ENCODE measurements at regions not wholly inside any gene's neighbourhood (a gene's known extent, or its start where the extent isn't known, plus 50 kb on each side); places are given as distances from the start of the nearest gene placed in this dataset.

DNA sequence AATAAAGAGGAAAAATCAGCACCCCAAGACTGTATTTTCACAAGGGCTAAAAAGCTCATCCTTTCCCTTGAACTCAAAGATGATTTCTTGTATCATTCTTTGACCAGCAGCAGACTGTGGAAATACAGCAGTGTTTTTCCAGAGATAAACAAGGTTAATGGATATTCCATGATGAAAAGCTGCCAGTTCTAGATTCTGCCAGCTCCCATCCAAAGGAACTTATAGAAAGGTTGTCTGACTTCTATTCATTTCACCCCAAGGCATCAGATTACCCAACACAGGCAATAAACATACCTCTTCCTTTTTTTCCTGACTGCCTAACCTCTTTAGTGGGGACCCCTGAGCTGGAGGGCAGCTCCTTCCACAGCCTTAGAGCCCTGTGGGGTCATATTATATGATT lies 375.8 kb upstream of the THBS1 start:
- DNase-seq (ENCODE audit: low read depth): no peak

DNA sequence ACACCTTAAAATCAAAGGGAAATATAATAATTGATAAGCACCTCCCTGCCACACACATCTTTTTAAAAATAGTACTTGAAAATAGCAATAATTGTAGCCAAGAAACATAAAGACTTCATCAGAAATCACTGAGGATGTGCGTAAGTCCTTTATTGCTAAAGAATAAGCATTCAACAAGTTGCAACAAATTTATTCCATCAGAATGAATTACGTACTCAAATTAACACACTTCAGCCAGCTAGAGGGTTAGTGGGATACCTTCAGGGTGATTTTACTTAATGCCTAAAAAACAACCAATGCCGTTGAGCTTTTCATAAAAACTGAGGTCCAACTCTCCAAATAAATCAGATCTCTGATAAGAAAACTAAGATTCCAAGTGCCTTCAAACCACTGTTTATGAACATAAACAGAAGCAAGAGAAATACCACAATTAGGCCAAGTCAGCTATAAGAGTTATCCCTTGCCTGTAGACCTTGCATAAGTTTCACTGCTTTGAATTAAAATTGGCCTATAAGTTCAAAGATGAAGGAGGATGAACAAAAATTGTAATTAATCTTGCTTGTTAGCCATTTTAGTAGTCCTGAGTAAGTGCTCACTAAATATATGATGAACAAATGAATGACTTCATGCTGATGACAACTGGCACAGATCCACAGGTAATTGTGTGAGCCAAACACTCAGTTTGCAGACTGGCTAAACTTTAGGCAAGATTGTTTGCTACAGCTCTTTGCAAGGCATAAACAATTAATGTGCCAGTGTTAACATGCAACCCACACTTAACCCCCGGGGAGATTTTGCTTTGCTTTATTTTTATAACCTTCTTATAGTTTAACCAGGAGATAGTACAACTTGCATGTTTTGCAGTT lies 375.1 kb upstream of the THBS1 start:
- DNase-seq (ENCODE audit: low read depth): no peak

DNA sequence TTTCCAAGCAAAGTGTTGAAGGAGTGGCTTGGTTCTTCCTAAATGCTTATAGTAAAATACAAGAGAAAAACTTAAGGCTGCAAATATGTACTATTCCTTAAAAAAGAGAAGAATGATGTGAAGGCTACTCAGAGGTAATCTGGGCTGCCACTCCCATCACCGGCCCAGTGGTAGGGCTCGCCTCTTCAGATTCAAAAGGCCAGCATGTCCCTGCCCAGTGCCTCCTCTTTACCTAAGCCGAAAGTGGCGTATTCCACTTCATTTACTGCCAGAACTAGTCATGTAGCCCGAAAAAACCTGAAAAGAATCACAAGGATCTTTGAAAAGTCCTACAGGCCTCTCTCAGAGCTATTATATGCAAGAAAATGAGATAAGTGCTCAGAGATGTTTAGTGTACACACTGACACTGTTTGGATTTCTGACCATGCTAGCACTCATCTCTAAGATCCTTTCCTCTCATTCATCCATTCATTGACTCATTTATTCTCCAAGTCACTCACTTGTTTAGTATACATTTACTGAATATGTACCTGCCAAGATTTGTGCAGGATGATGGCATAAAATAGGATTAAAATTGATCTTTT lies 373.3 kb upstream of the THBS1 start:
- DNase-seq (ENCODE audit: low read depth): no peak

DNA sequence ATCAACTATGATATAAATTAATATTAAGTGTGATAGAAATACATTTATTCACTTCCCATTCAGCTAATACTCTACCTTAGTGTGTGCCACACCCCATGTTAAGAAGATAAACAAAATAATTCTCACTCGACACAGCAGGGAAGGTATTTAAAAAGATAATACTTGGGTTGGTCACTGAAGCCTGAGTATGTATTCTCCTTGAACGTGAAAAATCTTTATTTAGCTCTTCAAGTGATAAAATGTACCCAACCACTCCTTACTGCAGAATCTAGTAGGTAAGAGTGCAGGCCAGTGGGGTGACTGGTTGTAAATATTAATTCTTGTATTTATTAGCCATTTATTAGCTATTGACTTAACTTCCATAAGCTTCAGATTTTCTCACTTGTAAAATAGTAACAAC lies 372.7 kb upstream of the THBS1 start:
- DNase-seq (ENCODE audit: low read depth): no peak

DNA sequence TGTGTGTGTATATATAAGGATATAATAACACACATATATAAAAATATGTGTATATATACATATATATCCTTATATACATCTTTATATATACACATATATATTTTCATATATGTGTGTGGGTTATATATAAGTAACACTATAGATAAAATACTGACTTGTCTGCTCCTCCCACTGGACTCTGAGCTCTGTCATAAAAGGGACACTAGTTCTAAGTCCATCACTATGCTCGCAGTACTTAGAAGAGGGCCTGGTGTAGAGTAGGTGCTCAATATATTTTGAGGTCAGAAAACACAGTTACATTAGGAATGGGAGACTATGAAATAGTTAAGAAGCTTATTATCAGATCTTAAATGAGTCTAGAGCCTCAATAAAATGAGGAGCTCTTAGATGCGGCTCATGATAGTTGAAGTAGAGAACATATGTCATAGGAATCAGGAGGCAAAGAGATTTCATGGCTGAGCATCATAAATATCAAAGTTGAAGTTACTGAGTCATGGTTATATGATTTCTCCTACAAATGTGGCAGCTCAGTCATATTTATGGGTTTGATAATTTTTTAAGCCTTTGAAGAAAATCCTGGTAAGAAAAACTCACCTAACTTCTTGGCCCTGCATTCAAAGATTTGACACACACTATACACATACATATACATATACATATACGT lies 371.2 kb upstream of the THBS1 start:
- no peak for DNase-seq (ENCODE audit: low read depth)

DNA sequence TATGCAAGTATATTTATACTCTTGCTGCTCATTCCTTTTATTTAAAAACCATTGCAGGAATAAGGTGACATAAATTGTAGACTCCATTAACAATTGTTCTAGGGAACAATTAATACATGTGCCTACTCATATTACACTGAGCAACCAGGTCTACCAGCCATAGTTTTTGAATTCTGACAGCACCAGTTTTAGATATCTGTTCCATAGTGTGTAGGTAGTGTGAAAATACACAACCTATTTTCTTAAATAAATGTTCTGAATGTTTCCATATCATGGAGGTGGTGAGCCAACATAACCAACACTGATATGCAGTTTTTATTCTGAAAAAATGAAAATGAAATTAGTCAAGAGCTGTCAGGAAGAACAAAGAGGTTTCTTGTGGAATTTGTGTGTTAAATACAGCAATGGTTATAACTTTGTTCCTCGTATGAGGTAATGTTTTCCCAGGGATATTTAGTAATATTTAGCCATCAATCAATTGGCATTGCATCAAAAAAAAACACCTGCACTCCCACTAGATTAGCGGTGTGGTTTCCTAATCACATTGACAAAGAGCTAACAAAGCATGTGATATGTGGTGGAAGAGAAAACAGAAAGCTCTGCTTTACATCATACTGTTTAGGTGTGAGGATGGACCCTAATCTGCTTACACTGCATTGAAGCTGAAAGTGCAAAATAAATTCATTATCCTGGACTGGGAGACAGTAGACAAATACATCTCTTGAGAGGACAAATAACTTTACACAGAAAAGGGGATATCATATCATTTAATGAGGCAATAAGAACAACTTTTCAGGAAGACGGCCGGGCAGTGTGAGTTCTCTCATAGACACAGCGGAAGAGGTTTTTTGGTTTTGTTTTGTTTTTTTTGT lies 369.5 kb upstream of the THBS1 start:
- no peak for DNase-seq (ENCODE audit: low read depth)

DNA sequence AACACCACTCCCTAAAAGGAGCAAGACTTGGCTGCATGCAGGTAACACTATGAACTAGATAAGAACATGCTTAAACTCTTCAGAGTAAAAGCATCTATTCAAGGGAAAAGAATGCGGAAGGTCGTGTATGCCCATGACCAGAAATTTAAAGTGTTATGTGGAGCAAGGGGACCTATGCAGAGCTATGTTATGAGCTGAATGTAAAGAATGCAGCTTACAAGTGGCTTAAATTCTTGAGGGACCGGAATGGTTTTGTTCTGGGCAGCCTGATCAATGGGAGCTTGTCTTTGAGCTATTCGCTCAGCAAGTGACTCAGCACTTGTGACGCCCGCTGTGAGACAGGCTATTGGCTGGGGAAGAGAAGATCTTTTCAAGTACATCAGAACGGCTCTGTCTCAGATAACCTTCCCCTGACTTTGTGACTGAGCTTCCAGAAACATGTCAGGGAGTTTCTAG lies 367.5 kb upstream of the THBS1 start:
- peak; percentile 98 for DNase-seq (ENCODE audit: low read depth)

DNA sequence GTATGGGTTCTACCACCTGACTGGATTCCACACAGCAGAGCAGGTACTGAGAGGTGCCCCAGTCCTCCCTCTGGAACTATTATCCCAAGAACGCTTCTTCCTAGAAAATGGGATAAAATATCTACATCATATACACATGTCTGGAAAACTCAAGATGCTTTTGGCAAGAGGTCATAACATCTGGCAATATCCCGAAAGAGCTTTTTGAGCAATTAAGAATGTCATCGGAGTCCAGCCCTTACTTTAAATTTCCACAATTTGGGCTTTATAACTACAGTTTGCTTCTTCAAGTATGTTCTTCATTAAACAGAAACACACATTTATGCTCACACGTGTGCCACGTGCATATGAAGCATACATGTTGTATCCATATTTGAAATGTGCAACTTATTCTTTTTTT lies 365.9 kb upstream of the THBS1 start:
- no peak for DNase-seq (ENCODE audit: low read depth)

DNA sequence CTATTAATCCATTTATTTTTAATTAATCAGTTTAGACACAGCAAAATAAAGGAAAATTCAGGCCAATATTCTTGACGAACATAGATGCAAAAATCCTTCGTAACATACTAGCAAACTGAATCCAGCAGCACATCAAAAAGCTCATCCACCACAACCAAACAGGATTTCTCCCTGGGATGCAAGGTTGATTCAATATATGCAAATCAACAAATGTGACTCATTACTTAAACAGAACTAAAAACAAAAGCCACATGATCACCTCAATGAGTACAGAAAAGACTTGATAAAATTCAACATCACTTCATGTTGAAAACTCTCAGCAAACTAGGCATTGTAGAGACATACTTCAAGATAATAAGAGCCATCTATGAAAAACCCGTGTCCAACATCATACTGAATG lies 364.1 kb upstream of the THBS1 start:
- peak; percentile 50 for DNase-seq (ENCODE audit: low read depth)

GRCh38 chr15:39219608-39220007 lies 361.3 kb upstream of the THBS1 start:
- no peak for DNase-seq (ENCODE audit: low read depth)

- no peak for DNase-seq (ENCODE audit: low read depth)
These were observed 354.5 kb upstream of the THBS1 start for GRCh38 chr15:39226169-39226937.

- no peak for DNase-seq (ENCODE audit: low read depth)
These were observed 353.9 kb upstream of the THBS1 start for GRCh38 chr15:39227001-39227400.

DNA sequence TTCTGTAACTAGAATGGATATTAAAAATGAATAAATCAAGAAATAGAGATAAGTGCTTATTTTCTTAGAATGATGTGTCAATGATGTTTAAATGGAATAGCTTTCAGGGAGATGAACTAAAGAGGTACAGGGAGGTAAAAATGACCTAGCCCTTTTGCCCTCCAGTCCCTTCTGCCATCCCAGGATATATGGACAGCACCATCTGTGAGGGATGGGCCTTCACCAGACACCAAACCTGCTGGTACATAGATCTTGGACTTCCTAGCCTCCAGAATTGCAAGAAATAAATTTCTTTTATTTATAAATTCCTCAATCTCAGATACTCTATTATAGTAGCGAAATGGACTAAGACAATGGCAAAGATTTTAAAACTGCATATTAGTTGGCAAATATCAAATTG lies 352.0 kb upstream of the THBS1 start:
- DNase-seq (ENCODE audit: low read depth): no peak

DNA sequence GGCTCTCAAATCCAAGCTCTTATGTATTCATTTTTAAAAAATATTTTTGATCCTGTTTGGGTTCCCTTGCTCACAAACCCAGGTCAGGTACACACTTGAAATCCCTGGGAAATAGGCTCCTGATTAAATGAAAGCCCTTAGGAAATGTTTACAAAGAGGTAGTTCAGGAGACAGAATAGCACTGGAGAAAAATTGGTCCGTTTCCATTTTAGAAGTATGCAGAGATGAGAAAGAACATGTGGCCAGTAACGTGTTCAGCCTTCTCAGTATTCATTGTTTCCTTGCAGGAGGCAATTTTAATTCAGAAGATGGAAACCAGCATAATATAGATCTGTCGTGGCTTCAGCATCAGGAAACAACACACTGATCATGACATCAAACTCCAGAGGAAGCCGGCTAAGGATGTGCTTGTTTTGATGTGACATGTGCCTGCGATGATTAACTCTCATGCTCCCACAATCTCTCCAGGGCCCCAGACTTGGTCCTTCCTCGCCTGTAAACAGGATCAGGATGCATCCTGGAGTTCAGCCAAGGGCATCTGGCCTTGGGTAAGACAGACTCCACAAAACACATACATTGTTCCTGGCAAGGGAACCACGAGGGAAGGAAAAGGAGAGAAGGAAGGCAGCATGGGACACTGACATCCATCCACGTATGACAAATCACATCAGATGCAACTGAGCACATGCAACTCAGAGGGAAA lies 350.5 kb upstream of the THBS1 start:
- peak; percentile 87 for DNase-seq (ENCODE audit: low read depth)

DNA sequence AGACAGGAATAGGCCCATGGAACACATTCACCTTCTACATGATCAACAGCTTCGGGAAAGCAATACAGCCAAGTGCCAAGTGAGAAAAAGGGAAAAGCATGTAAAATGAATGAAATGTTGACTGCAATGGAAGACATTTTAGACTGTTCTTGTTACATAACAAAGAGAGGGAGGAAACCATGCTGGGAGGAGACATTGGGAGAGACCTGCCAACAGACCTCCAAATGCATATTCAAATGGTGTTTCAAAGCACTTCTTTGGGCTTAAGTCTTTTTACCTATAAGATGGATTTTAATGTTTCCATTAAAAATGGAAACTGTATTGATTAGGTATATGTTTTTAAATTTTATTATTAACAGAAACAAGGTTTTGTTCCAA lies 350.0 kb upstream of the THBS1 start:
- no peak for DNase-seq (ENCODE audit: low read depth)

DNA sequence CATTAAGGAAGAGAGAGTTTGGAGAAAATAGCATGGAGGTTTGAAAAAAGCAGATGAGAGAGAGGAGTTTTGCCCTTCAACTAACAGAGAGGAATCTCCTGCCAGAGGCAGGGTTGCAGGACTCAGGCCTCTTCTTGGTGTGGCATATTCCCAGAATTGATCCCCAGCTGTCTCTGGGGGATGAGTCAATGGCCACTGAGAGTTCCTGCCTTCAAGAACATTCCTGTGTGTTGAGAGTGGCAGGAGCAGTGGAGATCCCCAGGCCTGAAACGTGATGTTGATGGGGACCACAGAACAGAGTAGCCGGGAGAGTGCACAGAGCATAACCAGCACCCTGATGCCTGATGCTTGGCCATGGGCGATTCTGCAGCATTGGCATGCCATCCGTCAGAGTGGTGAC lies 348.4 kb upstream of the THBS1 start:
- DNase-seq (ENCODE audit: low read depth): peak; percentile 99

DNA sequence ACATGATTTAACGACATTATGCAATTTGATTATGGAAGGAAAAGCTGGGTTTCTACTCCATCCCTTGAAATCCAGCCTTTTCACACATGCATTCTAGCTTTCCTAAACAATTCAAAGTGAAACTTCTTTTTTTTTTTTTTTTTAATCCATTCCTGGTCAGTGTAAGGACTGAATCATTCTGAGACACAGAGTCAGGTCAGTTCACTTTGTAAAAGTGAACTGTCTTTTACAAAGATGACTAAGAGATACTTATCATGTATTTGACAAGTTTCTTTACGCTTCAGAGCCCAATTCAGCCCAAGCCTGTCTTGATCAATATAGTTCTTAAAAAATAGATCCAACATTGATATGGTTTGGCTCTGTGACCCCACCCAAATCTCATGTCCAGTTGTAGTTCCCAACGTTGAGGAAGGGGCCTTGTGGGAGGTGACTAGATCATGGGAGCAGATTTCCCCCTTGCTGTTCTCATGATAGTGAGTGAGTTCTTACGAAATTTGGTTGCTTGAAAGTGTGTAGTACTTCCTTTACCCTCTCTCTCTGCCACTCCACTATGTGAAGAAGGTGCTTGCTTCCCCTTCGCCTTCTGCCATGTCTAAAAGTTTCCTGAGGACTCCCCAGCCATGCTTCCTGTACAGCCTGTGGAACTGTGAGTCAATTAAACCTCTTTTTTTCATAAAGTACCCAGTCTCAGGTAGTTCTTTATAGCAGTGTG lies 345.6 kb upstream of the THBS1 start:
- DNase-seq (ENCODE audit: low read depth): peak; percentile 86

GRCh38 chr15:39236375-39236774 lies 344.5 kb upstream of the THBS1 start:
- no peak for DNase-seq (ENCODE audit: low read depth)

- DNase-seq (ENCODE audit: low read depth): no peak
These were observed 342.4 kb upstream of the THBS1 start for GRCh38 chr15:39238443-39238842.

DNA sequence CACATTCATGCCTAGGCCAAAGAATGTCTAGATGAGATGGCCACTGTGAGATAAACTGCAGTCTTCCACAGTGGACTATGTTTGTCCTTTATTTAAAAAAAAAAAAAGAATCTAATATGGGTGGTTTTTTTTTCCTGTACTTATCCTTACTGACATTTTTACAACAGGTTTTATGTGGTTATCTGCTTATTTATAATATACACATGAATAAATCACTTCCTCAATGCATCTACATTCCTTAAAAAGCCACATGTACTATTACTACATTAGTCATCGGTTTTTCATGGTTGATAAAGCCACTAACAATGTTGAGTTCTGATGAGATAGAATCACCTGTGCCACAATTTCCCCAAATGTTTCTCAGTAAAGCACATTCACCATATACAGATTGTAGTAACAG lies 341.3 kb upstream of the THBS1 start:
- DNase-seq (ENCODE audit: low read depth): peak; percentile 85
